Esophagus muscularis mucosa (tissue), 3 donors: ENCODE measurements at regions not wholly inside any gene's neighbourhood (a gene's known extent, or its start where the extent isn't known, plus 50 kb on each side); places are given as distances from the start of the nearest gene placed in this dataset.

Experiments used
- POLR2A ChIP-seq: fragments of 450-650 bp; IDR thresholded peaks from one replicate; pipeline ENCODE4 v1.6.1; 2017; ENCODE audit warnings: antibody characterized with exemption, moderate library complexity, mild to moderate bottlenecking, low read depth
- POLR2AphosphoS5 ChIP-seq, 2 donors: sonication (generic); formaldehyde crosslinking; IDR thresholded peaks; one replicate each; pipeline ENCODE4 v1.6.1; 2017; ENCODE audit warnings: antibody characterized with exemption in 2 of 2
- TF ChIP-seq, protein P1 (sequence below), 3 experiments: fragments of 200-600 bp in 2 of 3; fragments of 450-650 bp in 1 of 3; sonication (generic) in 2 of 3; IDR thresholded peaks; one replicate each; pipeline ENCODE4 v1.5.1; 2017 to 2019; ENCODE audit warnings: antibody characterized with exemption in 3 of 3, mild to moderate bottlenecking in 2 of 3, moderate library complexity in 1 of 3

DNA sequence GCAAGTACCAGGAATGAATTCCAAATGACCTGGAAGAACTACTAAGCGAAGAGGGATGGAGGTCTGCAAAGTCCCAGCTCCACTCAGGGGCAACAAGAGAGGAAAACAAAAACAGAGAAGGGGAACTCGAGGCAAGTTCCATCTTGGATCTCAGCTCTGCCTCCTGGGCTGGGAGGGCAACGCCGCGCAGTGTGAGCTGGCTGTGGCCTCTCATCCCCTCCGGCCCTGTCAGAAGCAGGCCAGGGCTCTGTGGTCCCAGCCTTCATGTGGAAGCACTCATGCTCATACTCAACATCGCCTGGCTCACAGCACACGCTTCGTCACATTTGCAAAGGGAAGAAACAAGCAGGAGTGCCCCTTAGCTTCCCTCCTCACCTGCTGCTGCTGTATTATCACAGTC, 627.9 kb upstream of the MGMT start:
- no peak for TF ChIP-seq POLR2A
- no peak for TF ChIP-seq POLR2AphosphoS5 (IDR thresholded peaks at IDR 0.05)
- TF ChIP-seq, protein P1, sequence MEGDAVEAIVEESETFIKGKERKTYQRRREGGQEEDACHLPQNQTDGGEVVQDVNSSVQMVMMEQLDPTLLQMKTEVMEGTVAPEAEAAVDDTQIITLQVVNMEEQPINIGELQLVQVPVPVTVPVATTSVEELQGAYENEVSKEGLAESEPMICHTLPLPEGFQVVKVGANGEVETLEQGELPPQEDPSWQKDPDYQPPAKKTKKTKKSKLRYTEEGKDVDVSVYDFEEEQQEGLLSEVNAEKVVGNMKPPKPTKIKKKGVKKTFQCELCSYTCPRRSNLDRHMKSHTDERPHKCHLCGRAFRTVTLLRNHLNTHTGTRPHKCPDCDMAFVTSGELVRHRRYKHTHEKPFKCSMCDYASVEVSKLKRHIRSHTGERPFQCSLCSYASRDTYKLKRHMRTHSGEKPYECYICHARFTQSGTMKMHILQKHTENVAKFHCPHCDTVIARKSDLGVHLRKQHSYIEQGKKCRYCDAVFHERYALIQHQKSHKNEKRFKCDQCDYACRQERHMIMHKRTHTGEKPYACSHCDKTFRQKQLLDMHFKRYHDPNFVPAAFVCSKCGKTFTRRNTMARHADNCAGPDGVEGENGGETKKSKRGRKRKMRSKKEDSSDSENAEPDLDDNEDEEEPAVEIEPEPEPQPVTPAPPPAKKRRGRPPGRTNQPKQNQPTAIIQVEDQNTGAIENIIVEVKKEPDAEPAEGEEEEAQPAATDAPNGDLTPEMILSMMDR (IDR thresholded peaks at IDR 0.05): no peak
